ENCODE measurements at regions not wholly inside any gene's neighbourhood (a gene's known extent, or its start where the extent isn't known, plus 50 kb on each side); places are given as distances from the start of the nearest gene placed in this dataset.
"Not testable (repeated sequence)": the region's sequence is repeated elsewhere in the genome, so short reads cannot be mapped to it uniquely, and the experiment has no call there.

DNA sequence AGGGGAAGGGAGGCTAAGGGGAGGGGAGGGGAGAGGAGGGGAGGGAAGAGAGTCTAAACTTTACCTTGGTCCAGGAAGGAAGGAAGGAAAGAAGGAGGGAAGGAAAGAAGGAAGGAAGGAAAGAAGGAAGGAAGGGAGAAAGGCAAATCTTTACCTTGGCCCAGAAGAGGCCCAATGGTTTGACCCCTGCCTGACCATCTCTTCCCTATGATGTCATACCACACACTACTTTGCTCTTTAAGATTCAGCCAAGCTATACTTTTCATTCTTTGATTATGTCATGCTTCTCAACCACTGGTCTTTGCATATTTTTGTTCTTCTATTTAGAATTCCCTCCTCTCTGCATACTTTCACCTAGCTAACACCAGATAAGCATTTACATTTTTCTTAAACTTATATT, 1077.5 kb downstream of the PCDH9 start:
- Histone ChIP-seq H3K27ac (no peak overlapping the region), H3K9ac (no peak overlapping the region), H3K79me2 (no peaks in the 10 kb centered on the region), H3K4me2 (ENCODE audit: low read length) (no peak overlapping the region), H3K36me3 (ENCODE audit: control insufficient read depth, insufficient read depth, low read length) (no peaks in the 10 kb centered on the region), H3K4me3 (ENCODE audit: low read depth, low read length) (no peak overlapping the region), H2AFZ (no peak overlapping the region), H3K4me1 (no peaks in the 10 kb centered on the region), H3K27me3 (ENCODE audit: control insufficient read depth, insufficient read depth, low read length) (no peaks in the 10 kb centered on the region), H3K9me3 (ENCODE audit: control insufficient read depth, low read length) (no peaks in the 10 kb centered on the region)
- no peak for TF ChIP-seq CTCF (IDR thresholded peaks at IDR 0.05)

DNA sequence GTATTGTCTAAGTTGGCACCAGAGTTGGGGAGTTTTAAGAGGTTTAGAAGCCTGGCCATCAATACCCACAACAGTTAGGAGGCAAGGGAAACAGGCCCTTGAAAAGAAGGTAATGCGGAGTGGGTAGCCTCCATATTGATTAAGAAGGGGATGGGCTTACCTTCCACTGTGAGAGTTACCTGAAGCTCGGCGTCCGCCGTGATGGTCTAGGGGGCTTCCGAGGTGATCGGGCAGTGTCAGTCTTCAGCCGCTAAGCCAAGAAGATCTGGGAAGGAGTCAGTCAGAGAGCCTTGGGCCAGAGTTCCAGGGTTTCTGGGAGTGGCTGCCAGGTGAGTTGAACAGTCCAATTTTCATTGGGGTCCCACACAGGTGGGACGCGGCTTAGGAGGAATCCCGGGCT, 1085.8 kb downstream of the PCDH9 start:
- not testable (repeated sequence) for H3K79me2 ChIP-seq; H3K27ac ChIP-seq; H3K27me3 ChIP-seq (ENCODE audit: control insufficient read depth, insufficient read depth, low read length)

DNA sequence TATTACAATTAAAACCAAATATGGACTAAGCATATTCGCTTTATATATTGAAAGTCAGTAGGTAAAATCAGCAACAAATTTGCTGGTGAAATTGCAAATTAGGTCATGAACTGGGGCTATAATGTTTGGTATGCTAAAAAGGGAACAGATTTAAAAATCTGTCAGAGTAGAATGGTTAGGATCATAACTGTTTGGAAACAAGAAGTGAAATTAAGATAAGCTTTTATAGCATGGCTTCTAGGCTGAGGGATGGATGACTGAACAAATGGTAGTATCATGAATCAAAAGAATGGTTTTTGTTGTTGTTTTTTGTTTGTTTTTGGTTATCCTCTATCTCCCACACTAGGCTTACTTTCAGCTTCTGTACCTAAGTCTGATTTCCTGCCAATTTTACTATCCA, 1090.4 kb downstream of the PCDH9 start:
- Histone ChIP-seq H3K4me3 (ENCODE audit: low read depth, low read length) (no peak overlapping the region), H3K27me3 (ENCODE audit: control insufficient read depth, insufficient read depth, low read length) (no peaks in the 10 kb centered on the region), H3K9me3 (ENCODE audit: control insufficient read depth, low read length) (no peaks in the 10 kb centered on the region), H3K79me2 (no peaks in the 10 kb centered on the region), H2AFZ (no peak overlapping the region), H3K4me2 (ENCODE audit: low read length) (no peak overlapping the region), H3K9ac (no peak overlapping the region), H3K4me1 (no peaks in the 10 kb centered on the region), H3K36me3 (ENCODE audit: control insufficient read depth, insufficient read depth, low read length) (no peaks in the 10 kb centered on the region), H3K27ac (no peak overlapping the region)
- no peak for TF ChIP-seq CTCF (IDR thresholded peaks at IDR 0.05)

More for the DNA sequence above, 1085.8 kb downstream of the PCDH9 start:
- H3K9me3 ChIP-seq (ENCODE audit: control insufficient read depth, low read length); H3K4me2 ChIP-seq (ENCODE audit: low read length); H3K4me3 ChIP-seq (ENCODE audit: low read depth, low read length); H3K36me3 ChIP-seq (ENCODE audit: control insufficient read depth, insufficient read depth, low read length); H3K4me1 ChIP-seq; H2AFZ ChIP-seq; H3K9ac ChIP-seq: not testable (repeated sequence)

DNA sequence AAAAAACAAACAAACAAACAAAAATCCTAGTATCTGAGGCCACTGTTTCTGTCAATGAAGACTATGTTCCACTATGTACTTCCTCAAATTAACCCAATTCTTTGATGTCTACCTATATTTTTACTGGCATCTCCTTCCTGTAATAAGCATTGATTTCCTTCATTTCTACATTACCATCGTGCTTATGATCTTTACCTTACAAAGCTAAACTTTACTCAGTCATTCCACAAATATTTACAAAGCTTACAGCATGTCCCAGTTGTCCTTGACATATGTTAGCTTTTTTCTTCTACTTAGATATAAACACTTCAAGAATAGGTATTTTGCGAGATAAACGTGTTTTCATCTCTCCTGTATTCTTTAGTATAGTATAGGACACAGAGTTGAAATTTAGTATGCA, 1090.9 kb downstream of the PCDH9 start:
- H3K79me2 ChIP-seq: no peaks in the 10 kb centered on the region
- H3K27ac ChIP-seq: no peak overlapping the region
- no peaks in the 10 kb centered on the region for H3K36me3 ChIP-seq (ENCODE audit: control insufficient read depth, insufficient read depth, low read length)
- H3K4me2 ChIP-seq (ENCODE audit: low read length): no peak overlapping the region
- no peak overlapping the region for H3K9ac ChIP-seq
- no peaks in the 10 kb centered on the region for H3K4me1 ChIP-seq
- no peak overlapping the region for H3K4me3 ChIP-seq (ENCODE audit: low read depth, low read length)
- H3K27me3 ChIP-seq (ENCODE audit: control insufficient read depth, insufficient read depth, low read length): no peaks in the 10 kb centered on the region
- TF ChIP-seq CTCF (IDR thresholded peaks at IDR 0.05): no peak
- H2AFZ ChIP-seq: no peak overlapping the region
- H3K9me3 ChIP-seq (ENCODE audit: control insufficient read depth, low read length): no peaks in the 10 kb centered on the region

DNA sequence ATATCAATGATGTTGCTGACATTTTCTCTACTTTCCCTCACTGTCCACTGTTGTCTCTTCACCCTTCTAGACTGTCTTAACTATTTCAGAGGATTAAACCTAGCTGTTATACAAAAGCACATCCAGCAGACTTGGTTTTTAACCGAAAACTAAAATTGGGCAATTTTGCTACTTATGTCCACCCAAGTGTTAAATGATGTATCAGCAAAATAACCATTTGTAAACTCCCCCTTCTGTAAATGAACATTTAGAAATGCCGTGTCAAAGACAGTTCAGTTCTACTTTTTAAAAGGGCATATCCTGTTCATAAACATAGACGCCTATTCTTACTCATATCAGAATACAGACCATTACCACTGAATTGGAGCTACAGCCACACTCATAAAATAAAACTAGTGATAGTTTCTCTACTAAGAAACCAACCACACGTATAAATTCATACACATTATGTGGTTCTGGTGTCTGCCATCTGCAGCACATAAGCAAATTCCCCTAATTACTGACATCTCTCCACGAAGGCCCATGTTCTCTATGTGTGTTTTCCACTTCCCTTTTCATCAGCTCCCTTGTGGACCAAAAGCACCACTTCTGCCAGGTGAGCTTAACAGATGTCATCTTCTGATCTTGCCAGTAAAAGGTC, 1091.8 kb downstream of the PCDH9 start:
- Histone ChIP-seq H3K4me1 (no peaks in the 10 kb centered on the region), H3K4me3 (ENCODE audit: low read depth, low read length) (no peak overlapping the region), H3K27me3 (ENCODE audit: control insufficient read depth, insufficient read depth, low read length) (no peaks in the 10 kb centered on the region), H3K4me2 (ENCODE audit: low read length) (no peak overlapping the region), H3K27ac (no peak overlapping the region), H3K36me3 (ENCODE audit: control insufficient read depth, insufficient read depth, low read length) (no peaks in the 10 kb centered on the region), H3K9me3 (ENCODE audit: control insufficient read depth, low read length) (no peaks in the 10 kb centered on the region), H3K9ac (no peak overlapping the region), H2AFZ (no peak overlapping the region), H3K79me2 (no peaks in the 10 kb centered on the region)
- TF ChIP-seq CTCF (IDR thresholded peaks at IDR 0.05): no peak

Measured in parathyroid adenoma (tissue), 2 donors.